ENCODE measurements at regions not wholly inside any gene's neighbourhood (a gene's known extent, or its start where the extent isn't known, plus 50 kb on each side); places are given as distances from the start of the nearest gene placed in this dataset.

DNA sequence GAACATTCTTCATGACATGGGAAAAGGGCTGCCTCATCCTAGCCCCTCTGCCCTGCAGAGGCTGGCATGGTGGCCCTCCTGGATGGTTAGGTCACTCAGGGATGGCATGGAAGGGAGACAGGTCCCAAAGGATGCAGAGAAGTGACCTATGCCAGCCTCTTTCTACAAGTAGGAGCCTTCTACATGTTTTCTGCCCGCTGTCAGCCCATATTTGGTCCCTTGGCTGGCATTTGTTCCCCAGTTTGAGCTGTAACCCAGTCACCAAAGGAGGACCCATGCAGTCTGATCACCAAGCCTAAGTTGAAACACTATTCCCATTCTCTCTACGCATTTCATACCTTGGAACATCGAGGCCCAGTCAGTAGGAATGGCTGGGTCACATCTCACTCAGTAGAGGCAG lies 95.4 kb downstream of the PJA1 start:
- DNase-seq (ENCODE audit: low read depth, low spot score) (no peak), ATAC-seq (no peak)
- H3K4me1 ChIP-seq (ENCODE audit: control insufficient read depth, insufficient read depth, low read length), result no peaks in the 10 kb centered on the region
- BruUV-seq (replicated peaks), result no TSS peak
- H3K27ac ChIP-seq (ENCODE audit: low read length), result no peak overlapping the region
- in situ Hi-C loops (cut with HindIII; ENCODE audit: low pct_unique_long_range_greater_than_20kb, low sequenced_read_pairs), result no loop called here
- POLR2A ChIA-PET, result no interaction called here
- H3K9me3 ChIP-seq (ENCODE audit: control insufficient read depth, insufficient read depth, low read depth, low read length), result no peaks in the 10 kb centered on the region
- no peak overlapping the region for H3K4me3 ChIP-seq (ENCODE audit: low read depth in 2 of 2, low read length in 2 of 2)
- no peaks in the 10 kb centered on the region for H3K27me3 ChIP-seq (ENCODE audit: control insufficient read depth, insufficient read depth, low read length)
- intact Hi-C loops (cut with micrococcal nuclease; ENCODE audit: unreplicated experiment), result no loop called here
- no peak for TF ChIP-seq POLR2AphosphoS5 (IDR thresholded peaks at IDR 0.05; ENCODE audit: low read depth, low read length)
- H3K36me3 ChIP-seq (ENCODE audit: control insufficient read depth, insufficient read depth, low read length), result no peaks in the 10 kb centered on the region
- CTCF ChIA-PET, result interaction anchor here (0.7 kb wide), 1 partner anchor 245 kb away, joined by 3 read pairs; no protein-coding TSS in a partner anchor

DNA sequence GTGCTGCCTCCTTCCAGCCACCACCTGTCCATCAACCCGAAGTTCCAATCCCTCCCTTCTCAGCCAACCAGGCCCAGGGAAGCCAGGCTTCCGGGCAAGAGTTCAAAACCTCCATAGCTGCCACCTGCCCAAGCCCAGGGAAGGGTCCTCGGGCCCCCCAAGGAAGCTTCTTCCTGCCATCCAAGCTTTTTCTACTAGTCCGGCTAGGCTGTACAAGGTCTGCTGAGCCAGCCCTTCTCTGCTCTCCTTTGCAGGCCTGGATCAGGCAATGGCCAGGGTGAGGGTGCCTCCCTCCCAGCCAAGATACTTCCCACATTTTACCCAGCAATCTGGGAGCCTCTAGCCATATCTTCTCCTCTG lies 96.2 kb downstream of the PJA1 start:
- H3K9me3 ChIP-seq (ENCODE audit: control insufficient read depth, insufficient read depth, low read depth, low read length), result no peaks in the 10 kb centered on the region
- H3K36me3 ChIP-seq (ENCODE audit: control insufficient read depth, insufficient read depth, low read length), result no peaks in the 10 kb centered on the region
- ATAC-seq (no peak), DNase-seq (ENCODE audit: low read depth, low spot score) (no peak)
- CTCF ChIA-PET, result no interaction called here
- no peaks in the 10 kb centered on the region for H3K27me3 ChIP-seq (ENCODE audit: control insufficient read depth, insufficient read depth, low read length)
- POLR2A ChIA-PET, result no interaction called here
- no TSS peak for BruUV-seq (replicated peaks)
- no peaks in the 10 kb centered on the region for H3K4me1 ChIP-seq (ENCODE audit: control insufficient read depth, insufficient read depth, low read length)
- no peak overlapping the region for H3K27ac ChIP-seq (ENCODE audit: low read length)
- H3K4me3 ChIP-seq (ENCODE audit: low read depth in 2 of 2, low read length in 2 of 2), result no peak overlapping the region
- intact Hi-C loops (cut with micrococcal nuclease; ENCODE audit: unreplicated experiment) (no loop called here), in situ Hi-C loops (cut with HindIII; ENCODE audit: low pct_unique_long_range_greater_than_20kb, low sequenced_read_pairs) (no loop called here)
- TF ChIP-seq, protein P1, sequence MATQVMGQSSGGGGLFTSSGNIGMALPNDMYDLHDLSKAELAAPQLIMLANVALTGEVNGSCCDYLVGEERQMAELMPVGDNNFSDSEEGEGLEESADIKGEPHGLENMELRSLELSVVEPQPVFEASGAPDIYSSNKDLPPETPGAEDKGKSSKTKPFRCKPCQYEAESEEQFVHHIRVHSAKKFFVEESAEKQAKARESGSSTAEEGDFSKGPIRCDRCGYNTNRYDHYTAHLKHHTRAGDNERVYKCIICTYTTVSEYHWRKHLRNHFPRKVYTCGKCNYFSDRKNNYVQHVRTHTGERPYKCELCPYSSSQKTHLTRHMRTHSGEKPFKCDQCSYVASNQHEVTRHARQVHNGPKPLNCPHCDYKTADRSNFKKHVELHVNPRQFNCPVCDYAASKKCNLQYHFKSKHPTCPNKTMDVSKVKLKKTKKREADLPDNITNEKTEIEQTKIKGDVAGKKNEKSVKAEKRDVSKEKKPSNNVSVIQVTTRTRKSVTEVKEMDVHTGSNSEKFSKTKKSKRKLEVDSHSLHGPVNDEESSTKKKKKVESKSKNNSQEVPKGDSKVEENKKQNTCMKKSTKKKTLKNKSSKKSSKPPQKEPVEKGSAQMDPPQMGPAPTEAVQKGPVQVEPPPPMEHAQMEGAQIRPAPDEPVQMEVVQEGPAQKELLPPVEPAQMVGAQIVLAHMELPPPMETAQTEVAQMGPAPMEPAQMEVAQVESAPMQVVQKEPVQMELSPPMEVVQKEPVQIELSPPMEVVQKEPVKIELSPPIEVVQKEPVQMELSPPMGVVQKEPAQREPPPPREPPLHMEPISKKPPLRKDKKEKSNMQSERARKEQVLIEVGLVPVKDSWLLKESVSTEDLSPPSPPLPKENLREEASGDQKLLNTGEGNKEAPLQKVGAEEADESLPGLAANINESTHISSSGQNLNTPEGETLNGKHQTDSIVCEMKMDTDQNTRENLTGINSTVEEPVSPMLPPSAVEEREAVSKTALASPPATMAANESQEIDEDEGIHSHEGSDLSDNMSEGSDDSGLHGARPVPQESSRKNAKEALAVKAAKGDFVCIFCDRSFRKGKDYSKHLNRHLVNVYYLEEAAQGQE (IDR thresholded peaks at IDR 0.05; ENCODE audit: insufficient read depth in 1 of 2, low read depth in 2 of 2, low read length in 1 of 2), result no peak
- TF ChIP-seq, protein P2, sequence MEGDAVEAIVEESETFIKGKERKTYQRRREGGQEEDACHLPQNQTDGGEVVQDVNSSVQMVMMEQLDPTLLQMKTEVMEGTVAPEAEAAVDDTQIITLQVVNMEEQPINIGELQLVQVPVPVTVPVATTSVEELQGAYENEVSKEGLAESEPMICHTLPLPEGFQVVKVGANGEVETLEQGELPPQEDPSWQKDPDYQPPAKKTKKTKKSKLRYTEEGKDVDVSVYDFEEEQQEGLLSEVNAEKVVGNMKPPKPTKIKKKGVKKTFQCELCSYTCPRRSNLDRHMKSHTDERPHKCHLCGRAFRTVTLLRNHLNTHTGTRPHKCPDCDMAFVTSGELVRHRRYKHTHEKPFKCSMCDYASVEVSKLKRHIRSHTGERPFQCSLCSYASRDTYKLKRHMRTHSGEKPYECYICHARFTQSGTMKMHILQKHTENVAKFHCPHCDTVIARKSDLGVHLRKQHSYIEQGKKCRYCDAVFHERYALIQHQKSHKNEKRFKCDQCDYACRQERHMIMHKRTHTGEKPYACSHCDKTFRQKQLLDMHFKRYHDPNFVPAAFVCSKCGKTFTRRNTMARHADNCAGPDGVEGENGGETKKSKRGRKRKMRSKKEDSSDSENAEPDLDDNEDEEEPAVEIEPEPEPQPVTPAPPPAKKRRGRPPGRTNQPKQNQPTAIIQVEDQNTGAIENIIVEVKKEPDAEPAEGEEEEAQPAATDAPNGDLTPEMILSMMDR (IDR thresholded peaks at IDR 0.05), result no peak
- TF ChIP-seq SIN3A (IDR thresholded peaks at IDR 0.05; ENCODE audit: borderline replicate concordance, insufficient read depth, low read depth, low read length), result no peak
- no peak for TF ChIP-seq TCF7L2 (IDR thresholded peaks at IDR 0.05; ENCODE audit: low read depth, low read length)
- no peak for TF ChIP-seq POLR2AphosphoS5 (IDR thresholded peaks at IDR 0.05; ENCODE audit: low read depth, low read length)

DNA sequence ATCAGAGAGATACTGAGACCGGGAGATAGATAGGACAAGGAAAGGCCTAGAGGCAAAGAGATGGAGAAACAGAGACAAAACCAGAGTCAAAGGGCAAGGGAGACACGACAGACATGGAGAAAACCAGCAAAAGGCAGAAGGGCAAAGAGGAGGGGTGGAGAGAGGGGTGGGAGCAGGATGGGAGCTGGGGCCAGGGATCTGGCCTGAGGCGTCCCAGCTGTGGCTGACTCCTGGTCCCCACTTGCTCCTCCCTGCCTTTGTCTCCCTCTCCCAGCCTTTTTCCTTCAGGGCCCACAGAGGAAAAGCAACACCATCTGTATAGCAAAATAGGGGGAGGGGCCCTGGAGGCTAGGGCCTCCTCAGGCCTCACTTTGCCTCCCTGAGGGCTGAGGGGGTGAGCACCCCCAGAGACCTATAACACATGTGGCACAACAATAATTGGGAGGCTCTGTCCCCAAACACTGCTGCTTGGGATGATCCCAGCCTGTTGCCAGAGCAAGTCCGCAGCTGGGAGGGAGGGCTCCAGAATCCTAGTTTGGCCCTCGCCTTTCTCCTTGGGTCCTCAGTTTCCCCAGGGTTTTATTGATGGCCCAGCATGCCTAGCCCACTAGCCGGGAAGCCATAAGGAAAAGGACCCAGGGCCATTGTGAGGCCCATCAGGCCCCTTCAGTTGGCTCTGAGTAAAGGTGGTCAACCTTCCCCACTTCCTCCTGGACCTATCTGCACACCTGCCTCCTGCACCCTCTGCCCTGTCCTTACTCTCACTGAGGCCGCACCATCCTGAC lies 96.8 kb downstream of the PJA1 start:
- intact Hi-C loops (cut with micrococcal nuclease; ENCODE audit: unreplicated experiment) (no loop called here), in situ Hi-C loops (cut with HindIII; ENCODE audit: low pct_unique_long_range_greater_than_20kb, low sequenced_read_pairs) (no loop called here)
- ATAC-seq (no peak), DNase-seq (ENCODE audit: low read depth, low spot score) (no peak)
- POLR2A ChIA-PET, result no interaction called here
- no peaks in the 10 kb centered on the region for H3K27me3 ChIP-seq (ENCODE audit: control insufficient read depth, insufficient read depth, low read length)
- no peaks in the 10 kb centered on the region for H3K4me1 ChIP-seq (ENCODE audit: control insufficient read depth, insufficient read depth, low read length)
- CTCF ChIA-PET, result no interaction called here
- no peak overlapping the region for H3K27ac ChIP-seq (ENCODE audit: low read length)
- BruUV-seq (replicated peaks), result no TSS peak
- no peaks in the 10 kb centered on the region for H3K36me3 ChIP-seq (ENCODE audit: control insufficient read depth, insufficient read depth, low read length)
- no peak for TF ChIP-seq TCF7L2 (IDR thresholded peaks at IDR 0.05; ENCODE audit: low read depth, low read length)
- H3K9me3 ChIP-seq (ENCODE audit: control insufficient read depth, insufficient read depth, low read depth, low read length), result no peaks in the 10 kb centered on the region
- no peak overlapping the region for H3K4me3 ChIP-seq (ENCODE audit: low read depth in 2 of 2, low read length in 2 of 2)
